Prostate gland (tissue), 2 donors: ENCODE measurements at regions not wholly inside any gene's neighbourhood (a gene's known extent, or its start where the extent isn't known, plus 50 kb on each side); places are given as distances from the start of the nearest gene placed in this dataset.

ENCODE experiments used
- DNase-seq: peaks from one replicate; pipeline ENCODE4 v3.0.0-alpha.2; 2019; ENCODE audit warnings: low spot score
- H3K27ac ChIP-seq, 2 donors: fragments of 200-600 bp; sonication (generic); 2 replicates each; pipeline ENCODE4 v1.5.1; 2017 to 2019
- H3K27me3 ChIP-seq: fragments of 200-600 bp; sonication (generic); replicated peaks from 2 replicates; pipeline ENCODE4 v1.5.1; 2019; ENCODE audit not compliant: insufficient read depth
- H3K36me3 ChIP-seq, 2 donors: fragments of 200-600 bp; sonication (generic); 1 replicate in 1 of 2; 2 replicates in 1 of 2; pipeline versions ENCODE4 v1.5.1 to v1.8.1; 2017 to 2019
- H3K4me1 ChIP-seq: fragments of 200-600 bp; sonication (generic); replicated peaks from 2 replicates; pipeline ENCODE4 v1.5.1; 2019
- H3K4me3 ChIP-seq, 2 donors: fragments of 200-600 bp; sonication (generic); 2 replicates each; pipeline ENCODE4 v1.5.1; 2017 to 2019
- H3K9me3 ChIP-seq: fragments of 200-600 bp; sonication (generic); 2 replicates; pipeline ENCODE4 v1.5.1; 2017
- POLR2A ChIP-seq: fragments of 450-650 bp; IDR thresholded peaks from one replicate; pipeline ENCODE4 v1.6.1; 2016; ENCODE audit warnings: antibody characterized with exemption, mild to moderate bottlenecking
- POLR2AphosphoS5 ChIP-seq: sonication (generic); formaldehyde crosslinking; IDR thresholded peaks from one replicate; pipeline ENCODE4 v1.6.1; 2017; ENCODE audit warnings: antibody characterized with exemption
- WGBS: methylation state at CpG from one replicate; pipeline ENCODE4 v1.1.5; 2018; 5-methylcytosine and 5-hydroxymethylcytosine counted together
- intact Hi-C: fragments of 100-400 bp; cut with DNase I; formaldehyde crosslinking; loops from one replicate; pipeline ENCODE4 v1.14.2; 2022
- TF ChIP-seq, protein P1 (sequence below), 4 experiments: fragments of 200-600 bp in 2 of 4; fragments of 450-650 bp in 2 of 4; sonication (generic) in 2 of 4; IDR thresholded peaks; 1 replicate in 3 of 4; 2 replicates in 1 of 4; pipeline ENCODE4 v1.5.1; 2016 to 2019; ENCODE audit warnings: antibody characterized with exemption in 4 of 4, mild to moderate bottlenecking in 2 of 4, moderate library complexity in 2 of 4

DNA sequence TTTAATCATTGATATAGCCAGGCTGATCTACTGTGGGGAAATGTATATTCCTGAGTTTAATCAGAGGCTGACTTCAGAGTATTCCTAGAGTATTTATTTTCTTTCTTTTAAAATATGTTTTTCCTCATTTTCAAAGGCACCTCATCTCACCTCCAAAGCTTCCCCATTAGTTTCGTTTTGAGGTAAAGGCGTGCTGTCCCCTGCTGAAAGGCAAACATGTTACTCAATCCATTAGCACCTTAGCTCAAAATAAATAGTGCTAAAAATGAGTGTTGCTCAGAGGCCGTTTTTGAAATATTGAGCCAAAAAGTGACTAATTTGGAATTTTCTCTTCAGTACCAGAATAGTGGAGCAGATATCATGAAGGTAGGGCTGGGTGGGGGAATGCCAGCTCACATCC is 386.2 kb downstream of the SOX11 start:
- 63% methylated on average over 3 of the region's 3 CpGs for WGBS
- no peaks in the 10 kb centered on the region for H3K4me1 ChIP-seq
- intact Hi-C loops, result no loop called here
- no peak overlapping the region for H3K27ac ChIP-seq
- no peaks in the 10 kb centered on the region for H3K9me3 ChIP-seq
- TF ChIP-seq, protein P1, sequence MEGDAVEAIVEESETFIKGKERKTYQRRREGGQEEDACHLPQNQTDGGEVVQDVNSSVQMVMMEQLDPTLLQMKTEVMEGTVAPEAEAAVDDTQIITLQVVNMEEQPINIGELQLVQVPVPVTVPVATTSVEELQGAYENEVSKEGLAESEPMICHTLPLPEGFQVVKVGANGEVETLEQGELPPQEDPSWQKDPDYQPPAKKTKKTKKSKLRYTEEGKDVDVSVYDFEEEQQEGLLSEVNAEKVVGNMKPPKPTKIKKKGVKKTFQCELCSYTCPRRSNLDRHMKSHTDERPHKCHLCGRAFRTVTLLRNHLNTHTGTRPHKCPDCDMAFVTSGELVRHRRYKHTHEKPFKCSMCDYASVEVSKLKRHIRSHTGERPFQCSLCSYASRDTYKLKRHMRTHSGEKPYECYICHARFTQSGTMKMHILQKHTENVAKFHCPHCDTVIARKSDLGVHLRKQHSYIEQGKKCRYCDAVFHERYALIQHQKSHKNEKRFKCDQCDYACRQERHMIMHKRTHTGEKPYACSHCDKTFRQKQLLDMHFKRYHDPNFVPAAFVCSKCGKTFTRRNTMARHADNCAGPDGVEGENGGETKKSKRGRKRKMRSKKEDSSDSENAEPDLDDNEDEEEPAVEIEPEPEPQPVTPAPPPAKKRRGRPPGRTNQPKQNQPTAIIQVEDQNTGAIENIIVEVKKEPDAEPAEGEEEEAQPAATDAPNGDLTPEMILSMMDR (IDR thresholded peaks at IDR 0.05), result no peak
- no peak for TF ChIP-seq POLR2A
- TF ChIP-seq POLR2AphosphoS5, result no peak
- no peak overlapping the region for H3K4me3 ChIP-seq
- DNase-seq, result no peak
- H3K27me3 ChIP-seq, result no peaks in the 10 kb centered on the region
- no peaks in the 10 kb centered on the region for H3K36me3 ChIP-seq

- no peaks in the 10 kb centered on the region for H3K4me1 ChIP-seq
- no peaks in the 10 kb centered on the region for H3K9me3 ChIP-seq
- H3K27ac ChIP-seq, result no peak overlapping the region
- H3K27me3 ChIP-seq, result no peaks in the 10 kb centered on the region
- intact Hi-C loops, result no loop called here
- WGBS, result 92% methylated on average over 5 of the region's 5 CpGs
- TF ChIP-seq, protein P1 (IDR thresholded peaks at IDR 0.05), result no peak
- TF ChIP-seq POLR2AphosphoS5 (no peak), POLR2A (no peak)
- DNase-seq, result no peak
- no peaks in the 10 kb centered on the region for H3K36me3 ChIP-seq
- H3K4me3 ChIP-seq, result no peak overlapping the region
Measured at GRCh38 chr2:6079405-6079804, 387.2 kb downstream of the SOX11 start.

- H3K36me3 ChIP-seq, result no peaks in the 10 kb centered on the region
- H3K27me3 ChIP-seq, result no peaks in the 10 kb centered on the region
- WGBS, result 91% methylated on average over 22 of the region's 22 CpGs
- H3K4me3 ChIP-seq, result no peak overlapping the region
- TF ChIP-seq, protein P1 (IDR thresholded peaks at IDR 0.05), result no peak
- TF ChIP-seq POLR2AphosphoS5 (no peak), POLR2A (no peak)
- no peak overlapping the region for H3K27ac ChIP-seq
- intact Hi-C loops, result no loop called here
- H3K9me3 ChIP-seq, result no peaks in the 10 kb centered on the region
- H3K4me1 ChIP-seq, result no peaks in the 10 kb centered on the region
- DNase-seq, result no peak
Measured at GRCh38 chr2:6080932-6081753, 389.0 kb downstream of the SOX11 start.

GRCh38 chr2:6081955-6082624 is 389.9 kb downstream of the SOX11 start:
- Histone ChIP-seq H3K4me3 (no peak overlapping the region), H3K9me3 (no peaks in the 10 kb centered on the region), H3K36me3 (no peaks in the 10 kb centered on the region), H3K27me3 (no peaks in the 10 kb centered on the region), H3K27ac (no peak overlapping the region), H3K4me1 (no peaks in the 10 kb centered on the region)
- intact Hi-C loops, result no loop called here
- no peak for DNase-seq
- TF ChIP-seq POLR2AphosphoS5, result no peak
- TF ChIP-seq POLR2A, result no peak
- TF ChIP-seq, protein P1 (IDR thresholded peaks at IDR 0.05), result no peak
- 89% methylated on average over 5 of the region's 5 CpGs for WGBS

DNA sequence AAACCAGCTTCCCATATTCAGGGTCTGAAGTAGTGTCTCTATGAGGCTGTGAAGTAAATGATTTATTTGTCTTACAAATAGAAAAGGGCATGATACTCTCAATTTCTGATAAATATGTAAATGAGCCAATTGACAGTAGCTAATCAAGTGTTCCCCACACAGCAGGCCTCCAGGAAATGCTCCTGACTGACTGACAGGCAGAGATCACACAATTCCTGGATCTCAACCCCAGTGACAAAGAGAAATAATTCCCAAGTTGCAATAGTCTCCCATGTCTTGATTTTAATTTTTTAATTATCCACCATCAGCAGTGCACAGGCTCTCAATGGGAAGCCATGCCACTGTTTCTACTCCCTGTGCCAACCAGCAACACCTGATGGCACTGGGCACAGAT is 390.4 kb downstream of the SOX11 start:
- intact Hi-C loops, result no loop called here
- Histone ChIP-seq H3K27ac (no peak overlapping the region), H3K36me3 (no peaks in the 10 kb centered on the region), H3K27me3 (no peaks in the 10 kb centered on the region), H3K4me1 (no peaks in the 10 kb centered on the region), H3K4me3 (no peak overlapping the region), H3K9me3 (no peaks in the 10 kb centered on the region)
- DNase-seq, result no peak
- no peak for TF ChIP-seq POLR2A
